GM12891 (cell line): ENCODE measurements at regions not wholly inside any gene's neighbourhood (a gene's known extent, or its start where the extent isn't known, plus 50 kb on each side); places are given as distances from the start of the nearest gene placed in this dataset.
"Not testable (repeated sequence)": the region's sequence is repeated elsewhere in the genome, so short reads cannot be mapped to it uniquely, and the experiment has no call there.

Source experiments
- DNase-seq: peaks from one replicate; pipeline ENCODE4 v3.0.0; 2011; ENCODE audit warnings: low spot score; ENCODE audit not compliant: insufficient read length
- FAIRE-seq: peaks from 2 replicates; lab custom pipeline; 2011; peaks lifted over from hg19 to GRCh38; lab: Jason Lieb, UNC
- PAX5 ChIP-seq: IDR thresholded peaks from 2 replicates; pipeline ENCODE4 v1.6.1; 2011; ENCODE audit warnings: low read length, moderate library complexity, mild to moderate bottlenecking; ENCODE audit not compliant: insufficient read depth, severe bottlenecking
- POLR2A ChIP-seq: IDR thresholded peaks from 2 replicates; pipeline ENCODE4 v1.6.1; 2011; ENCODE audit warnings: low read depth, low read length, control low read depth
- POLR2AphosphoS5 ChIP-seq: IDR thresholded peaks from 2 replicates; pipeline ENCODE4 v1.6.1; 2011; ENCODE audit warnings: low read depth, low read length, control low read depth
- POU2F2 ChIP-seq: IDR thresholded peaks from 2 replicates; pipeline ENCODE4 v1.6.1; 2011; ENCODE audit warnings: low read depth, mild to moderate bottlenecking, control low read depth, low read length, moderate library complexity
- SPI1 ChIP-seq: IDR thresholded peaks from 2 replicates; pipeline ENCODE4 v1.6.1; 2011; ENCODE audit warnings: low read depth, low read length, control low read depth
- TAF1 ChIP-seq: IDR thresholded peaks from 2 replicates; pipeline ENCODE4 v1.6.1; 2011; ENCODE audit warnings: low read depth, low read length, control low read depth

- no peak for TF ChIP-seq TAF1
- no peak for TF ChIP-seq POLR2AphosphoS5
- no peak for TF ChIP-seq SPI1
- TF ChIP-seq PAX5 = no peak
- TF ChIP-seq POU2F2 = no peak
- TF ChIP-seq POLR2A = no peak
- FAIRE-seq = no peak
- DNase-seq = no peak
Measured at GRCh38 chr2:193124815-193125214, 930.1 kb upstream of the TMEFF2 start.

- DNase-seq = no peak
- TF ChIP-seq TAF1 (no peak), SPI1 (no peak), PAX5 (no peak), POLR2A (no peak), POU2F2 (no peak), POLR2AphosphoS5 (no peak)
- no peak for FAIRE-seq
Measured at GRCh38 chr2:193114827-193115226, 920.1 kb upstream of the TMEFF2 start.

GRCh38 chr2:193112986-193113385 lies 918.3 kb upstream of the TMEFF2 start:
- TF ChIP-seq PAX5 (no peak), POLR2A (no peak), TAF1 (no peak), POLR2AphosphoS5 (no peak), POU2F2 (no peak), SPI1 (no peak)
- DNase-seq (no peak), FAIRE-seq (no peak)

GRCh38 chr2:193103064-193103463 lies 908.3 kb upstream of the TMEFF2 start:
- no peak for FAIRE-seq
- no peak for TF ChIP-seq PAX5
- TF ChIP-seq TAF1 = no peak
- TF ChIP-seq POU2F2 = no peak
- TF ChIP-seq POLR2AphosphoS5 = no peak
- TF ChIP-seq SPI1 = no peak
- no peak for TF ChIP-seq POLR2A
- DNase-seq = no peak

- DNase-seq (no peak), FAIRE-seq (no peak)
- TF ChIP-seq PAX5 = no peak
- no peak for TF ChIP-seq POU2F2
- TF ChIP-seq POLR2AphosphoS5 = no peak
- TF ChIP-seq SPI1 = no peak
- no peak for TF ChIP-seq POLR2A
- TF ChIP-seq TAF1 = no peak
Measured at GRCh38 chr2:193101591-193101990, 906.9 kb upstream of the TMEFF2 start.

- TF ChIP-seq POLR2A (no peak), SPI1 (no peak), TAF1 (no peak), POU2F2 (no peak), PAX5 (no peak), POLR2AphosphoS5 (no peak)
- no peak for DNase-seq
- FAIRE-seq = no peak
Measured at GRCh38 chr2:193088026-193088425, 893.3 kb upstream of the TMEFF2 start.

GRCh38 chr2:193076995-193077394 lies 882.3 kb upstream of the TMEFF2 start:
- TF ChIP-seq TAF1 (no peak), POLR2A (no peak), POU2F2 (no peak), SPI1 (no peak), POLR2AphosphoS5 (no peak), PAX5 (no peak)
- DNase-seq = no peak
- FAIRE-seq = no peak

- TF ChIP-seq TAF1 (no peak), SPI1 (no peak), POLR2A (no peak), POLR2AphosphoS5 (no peak)
- DNase-seq = no peak
- FAIRE-seq = no peak
Measured at GRCh38 chr2:193074933-193075332, 880.2 kb upstream of the TMEFF2 start.

GRCh38 chr2:193072647-193073046 lies 877.9 kb upstream of the TMEFF2 start:
- no peak for DNase-seq
- TF ChIP-seq PAX5 (no peak), POU2F2 (no peak), SPI1 (no peak), TAF1 (no peak), POLR2A (no peak), POLR2AphosphoS5 (no peak)
- no peak for FAIRE-seq

- FAIRE-seq, DNase-seq: not testable (repeated sequence)
Measured at GRCh38 chr2:193025556-193025955, 830.8 kb upstream of the TMEFF2 start.

- TF ChIP-seq POLR2AphosphoS5 = no peak
- no peak for TF ChIP-seq POLR2A
- no peak for TF ChIP-seq PAX5
- no peak for TF ChIP-seq SPI1
- TF ChIP-seq TAF1 = no peak
- TF ChIP-seq POU2F2 = no peak
- FAIRE-seq = no peak
- DNase-seq = no peak
Measured at GRCh38 chr2:193024791-193025190, 830.1 kb upstream of the TMEFF2 start.

- DNase-seq (no peak), FAIRE-seq (no peak)
- no peak for TF ChIP-seq TAF1
Measured at GRCh38 chr2:193011870-193012269, 817.1 kb upstream of the TMEFF2 start.
